Spleen (tissue), 7 donors: ENCODE measurements at regions not wholly inside any gene's neighbourhood (a gene's known extent, or its start where the extent isn't known, plus 50 kb on each side); places are given as distances from the start of the nearest gene placed in this dataset.

Experiments used
- POLR2AphosphoS5 ChIP-seq, 3 donors: sonication (generic); formaldehyde crosslinking; IDR thresholded peaks; one replicate each; pipeline ENCODE4 v1.5.1; 2017; ENCODE audit warnings: antibody characterized with exemption in 3 of 3
- TF ChIP-seq, protein P1 (sequence below), 11 experiments: fragments of 200-600 bp in 7 of 11; fragments of 450-650 bp in 4 of 11; sonication (generic) in 4 of 11; IDR thresholded peaks in 8 of 11; conservative IDR thresholded peaks in 3 of 11; 1 replicate in 7 of 11; 2 replicates in 4 of 11; pipeline versions ENCODE4 v1.4.0 to v1.8.0; 2016 to 2021; ENCODE audit warnings: antibody characterized with exemption in 11 of 11, inconsistent platforms in 4 of 11, mild to moderate bottlenecking in 1 of 11
- donor health status: DM: no; HTN: no; CAD: no; lungs with moderate emphysema.
- donor health status: DM: no; HTN: no; CAD: no.
- donor health status: DM: no; HTN: no; CAD: no.

- TF ChIP-seq, protein P1, sequence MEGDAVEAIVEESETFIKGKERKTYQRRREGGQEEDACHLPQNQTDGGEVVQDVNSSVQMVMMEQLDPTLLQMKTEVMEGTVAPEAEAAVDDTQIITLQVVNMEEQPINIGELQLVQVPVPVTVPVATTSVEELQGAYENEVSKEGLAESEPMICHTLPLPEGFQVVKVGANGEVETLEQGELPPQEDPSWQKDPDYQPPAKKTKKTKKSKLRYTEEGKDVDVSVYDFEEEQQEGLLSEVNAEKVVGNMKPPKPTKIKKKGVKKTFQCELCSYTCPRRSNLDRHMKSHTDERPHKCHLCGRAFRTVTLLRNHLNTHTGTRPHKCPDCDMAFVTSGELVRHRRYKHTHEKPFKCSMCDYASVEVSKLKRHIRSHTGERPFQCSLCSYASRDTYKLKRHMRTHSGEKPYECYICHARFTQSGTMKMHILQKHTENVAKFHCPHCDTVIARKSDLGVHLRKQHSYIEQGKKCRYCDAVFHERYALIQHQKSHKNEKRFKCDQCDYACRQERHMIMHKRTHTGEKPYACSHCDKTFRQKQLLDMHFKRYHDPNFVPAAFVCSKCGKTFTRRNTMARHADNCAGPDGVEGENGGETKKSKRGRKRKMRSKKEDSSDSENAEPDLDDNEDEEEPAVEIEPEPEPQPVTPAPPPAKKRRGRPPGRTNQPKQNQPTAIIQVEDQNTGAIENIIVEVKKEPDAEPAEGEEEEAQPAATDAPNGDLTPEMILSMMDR (IDR thresholded peaks at IDR 0.05 in 8 of 11, conservative IDR thresholded peaks at IDR 0.05 in 3 of 11) = no peak
- no peak for TF ChIP-seq POLR2AphosphoS5 (IDR thresholded peaks at IDR 0.05)
Observed at GRCh38 chr6:40900791-40901190, 138.2 kb downstream of the UNC5CL start.
